RWPE2 (cell line): ENCODE measurements at regions not wholly inside any gene's neighbourhood (a gene's known extent, or its start where the extent isn't known, plus 50 kb on each side); places are given as distances from the start of the nearest gene placed in this dataset.

ENCODE experiments used
- ATAC-seq: fragments of 200-7000 bp; cut with Tn5 transposase; 3 replicates; pipeline ENCODE4 v1.9.1; 2021; ENCODE audit warnings: low read depth
- DNase-seq: peaks from one replicate; pipeline ENCODE4 v3.0.0-alpha.2; 2020; ENCODE audit warnings: low spot score
- H3K27ac ChIP-seq: fragments of 450-650 bp; 2 replicates; pipeline ENCODE4 v1.5.1; 2017; ENCODE audit warnings: mild to moderate bottlenecking; ENCODE audit not compliant: poor library complexity, severe bottlenecking
- H3K27me3 ChIP-seq: fragments of 250-450 bp; sonication (Bioruptor Pico); 2 replicates; pipeline ENCODE4 v1.5.1; 2021; ENCODE audit warnings: mild to moderate bottlenecking, moderate library complexity; ENCODE audit not compliant: insufficient read depth, poor library complexity, severe bottlenecking
- H3K36me3 ChIP-seq: fragments of 250-450 bp; sonication (Bioruptor Pico); 2 replicates; pipeline ENCODE4 v1.5.1; 2020; ENCODE audit warnings: low read depth, mild to moderate bottlenecking, moderate library complexity
- H3K4me1 ChIP-seq: fragments of 250-450 bp; sonication (Bioruptor Pico); 2 replicates; pipeline ENCODE4 v1.5.1; 2021; ENCODE audit warnings: mild to moderate bottlenecking, moderate library complexity; ENCODE audit not compliant: insufficient read depth, poor library complexity, severe bottlenecking
- H3K4me3 ChIP-seq: fragments of 250-450 bp; sonication (Bioruptor Pico); 2 replicates; pipeline ENCODE4 v1.5.1; 2021; ENCODE audit warnings: mild to moderate bottlenecking, moderate library complexity; ENCODE audit not compliant: severe bottlenecking
- H3K9me3 ChIP-seq: fragments of 250-450 bp; sonication (Bioruptor Pico); 2 replicates; pipeline ENCODE4 v1.5.1; 2021; ENCODE audit warnings: mild to moderate bottlenecking, moderate library complexity; ENCODE audit not compliant: severe bottlenecking
- TF ChIP-seq, protein P1 (sequence below): fragments of 450-650 bp; IDR thresholded peaks from one replicate; pipeline ENCODE4 v1.5.1; 2017; ENCODE audit warnings: mild to moderate bottlenecking, moderate library complexity; ENCODE audit not compliant: poor library complexity, severe bottlenecking

DNA sequence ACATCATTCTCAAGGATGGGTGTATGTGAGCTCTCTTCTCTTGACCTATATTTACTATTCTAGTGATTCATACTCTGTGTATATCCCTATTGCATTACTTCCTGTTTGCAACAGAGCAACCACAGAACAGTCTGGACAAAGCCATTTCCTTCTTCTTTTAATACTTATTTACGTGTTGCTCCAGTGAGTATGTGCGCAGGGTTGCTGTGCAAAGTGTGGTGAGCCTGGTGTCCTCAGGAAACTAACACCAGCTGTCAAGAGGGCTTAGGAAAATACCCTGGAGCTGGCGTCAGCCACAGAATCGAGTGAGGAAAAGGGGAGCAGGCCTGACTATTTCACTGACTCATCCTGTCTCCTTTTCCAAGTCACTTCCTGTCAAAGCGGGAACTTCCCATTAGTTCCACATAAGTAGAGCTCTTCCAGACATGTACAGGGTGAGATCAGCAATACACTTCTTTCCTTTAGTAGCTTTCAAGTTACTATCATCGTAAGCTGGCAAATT, 214.1 kb upstream of the COPS8 start:
- peaks cover 17% of the 10 kb centered on the region for H3K4me1 ChIP-seq
- peak overlapping the region; percentile 92 for H3K27ac ChIP-seq
- H3K4me3 ChIP-seq, result no peak overlapping the region
- ATAC-seq (peak; percentile 96), DNase-seq (peak; percentile 85)
- no peaks in the 10 kb centered on the region for H3K9me3 ChIP-seq
- TF ChIP-seq, protein P1, sequence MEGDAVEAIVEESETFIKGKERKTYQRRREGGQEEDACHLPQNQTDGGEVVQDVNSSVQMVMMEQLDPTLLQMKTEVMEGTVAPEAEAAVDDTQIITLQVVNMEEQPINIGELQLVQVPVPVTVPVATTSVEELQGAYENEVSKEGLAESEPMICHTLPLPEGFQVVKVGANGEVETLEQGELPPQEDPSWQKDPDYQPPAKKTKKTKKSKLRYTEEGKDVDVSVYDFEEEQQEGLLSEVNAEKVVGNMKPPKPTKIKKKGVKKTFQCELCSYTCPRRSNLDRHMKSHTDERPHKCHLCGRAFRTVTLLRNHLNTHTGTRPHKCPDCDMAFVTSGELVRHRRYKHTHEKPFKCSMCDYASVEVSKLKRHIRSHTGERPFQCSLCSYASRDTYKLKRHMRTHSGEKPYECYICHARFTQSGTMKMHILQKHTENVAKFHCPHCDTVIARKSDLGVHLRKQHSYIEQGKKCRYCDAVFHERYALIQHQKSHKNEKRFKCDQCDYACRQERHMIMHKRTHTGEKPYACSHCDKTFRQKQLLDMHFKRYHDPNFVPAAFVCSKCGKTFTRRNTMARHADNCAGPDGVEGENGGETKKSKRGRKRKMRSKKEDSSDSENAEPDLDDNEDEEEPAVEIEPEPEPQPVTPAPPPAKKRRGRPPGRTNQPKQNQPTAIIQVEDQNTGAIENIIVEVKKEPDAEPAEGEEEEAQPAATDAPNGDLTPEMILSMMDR, result no peak
- H3K27me3 ChIP-seq, result no peaks in the 10 kb centered on the region
- no peaks in the 10 kb centered on the region for H3K36me3 ChIP-seq

DNA sequence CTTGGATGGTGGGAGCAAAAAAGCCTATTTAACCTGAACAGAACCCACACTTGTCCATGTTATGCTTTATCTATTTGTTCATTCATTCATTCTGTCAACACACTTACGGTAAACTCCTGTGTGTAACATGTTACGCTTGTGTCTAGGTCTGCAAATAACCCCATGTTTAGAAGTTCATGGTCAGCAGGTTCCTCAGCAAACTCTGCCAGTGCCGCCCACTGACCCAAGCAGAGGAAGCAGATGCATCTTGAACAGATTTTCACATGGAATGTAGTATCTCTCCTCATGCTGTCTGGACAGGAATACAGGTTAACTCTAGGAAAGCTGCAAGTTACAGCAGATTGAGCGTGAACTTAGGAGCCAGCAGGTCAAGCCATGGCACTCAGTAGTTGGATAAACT, 213.7 kb upstream of the COPS8 start:
- Histone ChIP-seq H3K36me3 (no peaks in the 10 kb centered on the region), H3K4me1 (peaks cover 17% of the 10 kb centered on the region), H3K27me3 (no peaks in the 10 kb centered on the region), H3K4me3 (no peak overlapping the region), H3K27ac (peak overlapping the region; percentile 92), H3K9me3 (no peaks in the 10 kb centered on the region)
- TF ChIP-seq, protein P1, result no peak
- ATAC-seq, result no peak
- no peak for DNase-seq

DNA sequence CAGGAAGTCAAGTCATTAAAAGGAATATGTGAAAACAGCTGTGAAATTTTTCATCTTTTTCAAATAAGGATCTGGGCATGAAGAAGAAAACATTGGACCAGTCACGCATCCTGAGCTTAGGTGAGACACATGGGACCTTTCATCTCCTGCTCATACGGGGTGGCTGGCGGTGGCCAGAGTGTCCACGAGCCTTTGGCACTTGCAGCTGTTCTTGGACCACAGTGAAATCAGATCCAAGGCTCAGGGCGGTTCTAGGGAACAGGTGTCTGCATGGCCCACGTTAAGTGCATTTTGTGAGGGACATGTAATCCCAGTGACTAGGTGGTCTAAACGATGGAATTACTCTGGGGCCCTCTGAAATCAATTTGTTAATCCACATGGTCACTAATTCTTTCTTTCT, 212.7 kb upstream of the COPS8 start:
- peaks cover 17% of the 10 kb centered on the region for H3K4me1 ChIP-seq
- peak overlapping the region; percentile 92 for H3K27ac ChIP-seq
- no peak for DNase-seq
- H3K9me3 ChIP-seq, result no peaks in the 10 kb centered on the region
- no peaks in the 10 kb centered on the region for H3K36me3 ChIP-seq
- TF ChIP-seq, protein P1, result no peak
- no peak overlapping the region for H3K4me3 ChIP-seq
- no peak for ATAC-seq
- H3K27me3 ChIP-seq, result no peaks in the 10 kb centered on the region

DNA sequence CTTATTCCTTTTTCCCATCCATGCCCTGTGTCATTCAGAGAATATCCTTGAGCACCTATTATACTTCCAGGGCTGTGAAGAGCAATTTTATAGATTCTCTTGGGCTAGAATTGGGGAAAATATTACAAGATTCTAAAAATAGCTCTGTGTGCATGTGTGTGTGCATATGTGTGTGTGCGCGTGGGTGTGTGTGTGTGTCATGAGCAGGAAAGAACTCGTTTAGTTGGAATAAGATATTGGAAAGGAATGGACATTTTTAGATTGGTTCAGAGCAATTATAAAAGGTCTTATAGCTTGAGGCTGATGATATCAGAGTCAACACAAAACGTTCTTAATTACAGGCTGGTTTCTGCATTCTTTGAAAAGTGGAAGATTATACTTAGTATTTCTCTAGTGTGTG, 212.1 kb upstream of the COPS8 start:
- DNase-seq (no peak), ATAC-seq (no peak)
- Histone ChIP-seq H3K27me3 (no peaks in the 10 kb centered on the region), H3K36me3 (no peaks in the 10 kb centered on the region), H3K9me3 (no peaks in the 10 kb centered on the region), H3K4me1 (peaks cover 17% of the 10 kb centered on the region), H3K27ac (no peak overlapping the region), H3K4me3 (no peak overlapping the region)
- TF ChIP-seq, protein P1, result no peak

DNA sequence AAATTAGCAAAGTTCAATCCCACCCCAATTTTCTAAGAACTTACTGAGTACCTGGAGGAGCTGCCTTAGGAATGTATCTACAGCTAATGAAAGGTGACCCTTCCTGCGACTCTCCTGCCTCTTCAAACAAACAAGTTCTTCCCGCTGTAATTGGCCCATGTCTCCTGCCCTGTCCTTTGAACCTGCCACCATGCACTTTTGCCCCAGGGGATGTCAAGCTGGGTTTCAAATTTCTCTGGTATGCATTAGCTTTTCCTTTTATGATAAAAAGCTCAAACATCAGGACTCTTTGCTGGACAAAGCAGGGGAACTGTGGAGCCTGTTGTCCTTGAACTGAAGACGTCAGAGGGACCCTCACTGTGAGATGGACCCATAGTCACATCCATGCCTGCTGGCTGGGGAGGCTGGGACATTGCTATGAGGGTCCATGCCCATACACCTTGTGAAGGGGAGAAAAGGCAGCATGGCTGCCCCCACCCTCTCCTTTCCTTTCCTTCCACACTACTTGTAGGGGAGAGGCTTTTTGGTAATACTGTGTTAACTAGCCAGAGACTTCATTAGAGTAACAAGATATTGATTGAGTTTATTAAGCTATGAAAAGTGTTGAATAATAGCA, 210.7 kb upstream of the COPS8 start:
- Histone ChIP-seq H3K36me3 (no peaks in the 10 kb centered on the region), H3K4me3 (no peak overlapping the region), H3K4me1 (peaks cover 17% of the 10 kb centered on the region), H3K27ac (no peak overlapping the region), H3K27me3 (no peaks in the 10 kb centered on the region), H3K9me3 (no peaks in the 10 kb centered on the region)
- TF ChIP-seq, protein P1, result no peak
- ATAC-seq (no peak), DNase-seq (no peak)
